Neural cell (in vitro differentiated cells): ENCODE measurements at regions not wholly inside any gene's neighbourhood (a gene's known extent, or its start where the extent isn't known, plus 50 kb on each side); places are given as distances from the start of the nearest gene placed in this dataset.

ENCODE experiments used
- EZH2 ChIP-seq: fragments of 200-600, 300-800 bp; shearing (Covaris generic), sonication (generic); IDR thresholded peaks from 2 replicates; pipeline ENCODE4 v1.6.1; 2014; ENCODE audit warnings: antibody characterized with exemption, low read length, borderline replicate concordance, mild to moderate bottlenecking; ENCODE audit not compliant: insufficient read depth, poor library complexity, severe bottlenecking
- POLR2AphosphoS5 ChIP-seq: IDR thresholded peaks from 2 replicates; pipeline ENCODE4 v1.6.1; 2012
- RAD21 ChIP-seq: fragments of 450-650 bp; conservative IDR thresholded peaks from 2 replicates; pipeline ENCODE4 v1.6.1; 2014; ENCODE audit warnings: antibody characterized with exemption, mild to moderate bottlenecking, moderate library complexity
- REST ChIP-seq: IDR thresholded peaks from 2 replicates; pipeline ENCODE4 v1.6.1; 2012; ENCODE audit warnings: borderline replicate concordance
- SMC3 ChIP-seq: fragments of 450-650 bp; conservative IDR thresholded peaks from 2 replicates; pipeline ENCODE4 v1.6.1; 2014; ENCODE audit warnings: antibody characterized with exemption, mild to moderate bottlenecking, moderate library complexity; ENCODE audit not compliant: poor library complexity
- TAF1 ChIP-seq: IDR thresholded peaks from 2 replicates; pipeline ENCODE4 v1.6.1; 2012; ENCODE audit warnings: low read depth
- TF ChIP-seq, protein P1 (sequence below): fragments of 450-650 bp; IDR thresholded peaks from 2 replicates; pipeline ENCODE4 v1.5.1; 2014; ENCODE audit warnings: antibody characterized with exemption, mild to moderate bottlenecking, moderate library complexity; ENCODE audit not compliant: poor library complexity, severe bottlenecking

- TF ChIP-seq, protein P1, sequence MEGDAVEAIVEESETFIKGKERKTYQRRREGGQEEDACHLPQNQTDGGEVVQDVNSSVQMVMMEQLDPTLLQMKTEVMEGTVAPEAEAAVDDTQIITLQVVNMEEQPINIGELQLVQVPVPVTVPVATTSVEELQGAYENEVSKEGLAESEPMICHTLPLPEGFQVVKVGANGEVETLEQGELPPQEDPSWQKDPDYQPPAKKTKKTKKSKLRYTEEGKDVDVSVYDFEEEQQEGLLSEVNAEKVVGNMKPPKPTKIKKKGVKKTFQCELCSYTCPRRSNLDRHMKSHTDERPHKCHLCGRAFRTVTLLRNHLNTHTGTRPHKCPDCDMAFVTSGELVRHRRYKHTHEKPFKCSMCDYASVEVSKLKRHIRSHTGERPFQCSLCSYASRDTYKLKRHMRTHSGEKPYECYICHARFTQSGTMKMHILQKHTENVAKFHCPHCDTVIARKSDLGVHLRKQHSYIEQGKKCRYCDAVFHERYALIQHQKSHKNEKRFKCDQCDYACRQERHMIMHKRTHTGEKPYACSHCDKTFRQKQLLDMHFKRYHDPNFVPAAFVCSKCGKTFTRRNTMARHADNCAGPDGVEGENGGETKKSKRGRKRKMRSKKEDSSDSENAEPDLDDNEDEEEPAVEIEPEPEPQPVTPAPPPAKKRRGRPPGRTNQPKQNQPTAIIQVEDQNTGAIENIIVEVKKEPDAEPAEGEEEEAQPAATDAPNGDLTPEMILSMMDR: no peak
- TF ChIP-seq POLR2AphosphoS5: no peak
- TF ChIP-seq TAF1: no peak
- no peak for TF ChIP-seq RAD21
- no peak for TF ChIP-seq EZH2
- no peak for TF ChIP-seq REST
- TF ChIP-seq SMC3: no peak
These were observed 253.1 kb upstream of the KLF14 start for GRCh38 chr7:130987092-130987491.
